AG20443 (cell line): ENCODE measurements at regions not wholly inside any gene's neighbourhood (a gene's known extent, or its start where the extent isn't known, plus 50 kb on each side); places are given as distances from the start of the nearest gene placed in this dataset.
"Not testable (repeated sequence)": the region's sequence is repeated elsewhere in the genome, so short reads cannot be mapped to it uniquely, and the experiment has no call there.

Experiments used
- DNase-seq: peaks from one replicate; pipeline ENCODE4 v3.0.0; 2012; ENCODE audit warnings: low spot score, mixed read lengths

DNA sequence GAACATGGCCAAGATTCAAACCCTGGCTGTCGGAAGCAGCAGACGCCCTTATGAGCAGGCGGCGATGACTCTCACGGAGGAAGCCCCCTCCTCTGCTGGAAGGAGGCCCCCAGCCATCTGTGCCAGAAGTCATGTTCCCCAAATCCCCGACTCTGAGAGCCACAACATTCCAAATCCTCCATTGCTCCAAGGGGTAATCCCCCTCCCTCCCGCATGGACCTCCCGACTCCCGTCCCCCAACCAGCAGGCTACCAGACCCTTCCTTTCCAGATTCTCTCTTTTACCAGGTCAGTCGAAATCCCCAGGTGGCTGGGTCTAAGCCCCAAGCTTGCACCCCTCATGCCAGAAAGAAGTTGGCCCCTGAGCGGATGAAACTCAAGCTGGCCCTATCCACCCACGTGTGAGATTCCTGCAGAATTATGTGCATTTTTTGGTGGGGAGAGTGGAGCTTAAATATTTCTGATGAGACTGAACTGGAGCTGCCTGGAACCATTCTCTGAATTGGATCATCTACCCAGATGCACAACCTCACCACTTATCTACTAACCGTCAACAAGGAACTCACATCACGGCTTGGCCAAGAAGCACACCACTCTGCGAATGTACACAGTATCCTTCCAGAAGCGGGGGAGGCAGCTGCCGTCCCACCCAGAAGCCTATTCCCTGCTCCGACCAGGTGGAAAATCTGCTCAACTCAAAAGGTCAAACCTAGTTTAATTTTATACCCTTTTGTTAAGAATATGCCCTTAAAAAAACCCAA lies 283.5 kb downstream of the C16orf95 start:
- no peak for DNase-seq

DNA sequence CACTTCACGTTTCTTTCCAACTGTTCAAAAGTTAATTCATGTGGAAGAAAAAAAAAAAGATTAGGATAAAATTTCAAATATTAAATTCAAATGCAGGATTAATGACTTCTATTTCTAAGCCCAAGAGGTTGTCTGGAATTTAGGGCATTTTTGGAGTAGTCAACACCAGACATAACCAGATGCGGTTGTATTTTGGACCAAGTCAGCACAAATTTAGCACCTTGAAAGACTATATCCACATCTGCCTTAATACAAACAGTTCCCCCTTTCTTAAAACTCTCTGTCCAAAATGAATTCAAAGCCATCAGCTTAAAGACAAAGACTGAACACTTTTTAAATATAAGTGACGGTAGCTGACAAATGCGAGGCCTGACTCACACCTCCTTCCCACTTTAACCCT lies 282.9 kb downstream of the C16orf95 start:
- DNase-seq, result no peak

DNA sequence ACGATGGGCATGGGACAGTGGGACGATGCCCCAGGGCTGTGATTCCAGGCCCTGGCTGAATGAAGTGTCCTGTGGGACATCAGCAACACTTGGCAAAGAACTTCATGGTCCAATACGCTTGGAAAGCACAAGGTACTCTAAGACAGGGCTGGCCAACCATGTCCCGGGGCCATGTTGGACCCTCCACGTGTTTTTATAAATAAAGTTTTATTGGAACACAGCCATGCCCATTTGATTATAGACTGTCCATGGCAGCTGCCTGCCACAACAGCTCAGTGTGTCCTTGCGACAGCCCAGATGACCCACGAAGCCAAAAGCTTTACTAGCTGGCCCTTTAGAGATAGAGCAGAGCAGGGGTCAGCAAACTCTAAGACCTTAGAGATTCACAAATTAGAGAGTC lies 282.1 kb downstream of the C16orf95 start:
- no peak for DNase-seq

DNA sequence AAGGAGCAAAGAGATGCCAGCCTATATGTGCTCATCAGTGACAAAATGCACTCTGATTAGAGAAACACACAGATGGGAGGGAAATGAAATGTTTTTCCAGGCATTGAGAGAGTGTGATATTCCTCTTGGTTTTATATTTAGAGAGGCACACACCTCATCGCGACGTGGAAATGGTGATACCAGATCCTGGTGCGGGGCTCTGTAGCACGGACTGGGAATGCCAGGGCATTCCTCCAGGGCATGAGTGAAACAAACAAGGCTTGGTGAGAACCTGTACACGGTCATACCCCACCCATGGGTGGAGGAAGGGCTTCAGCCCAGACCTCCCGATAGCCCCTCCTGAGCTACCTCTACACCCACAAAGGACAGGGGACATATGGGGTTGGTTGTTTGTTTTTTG lies 280.2 kb downstream of the C16orf95 start:
- no peak for DNase-seq

DNA sequence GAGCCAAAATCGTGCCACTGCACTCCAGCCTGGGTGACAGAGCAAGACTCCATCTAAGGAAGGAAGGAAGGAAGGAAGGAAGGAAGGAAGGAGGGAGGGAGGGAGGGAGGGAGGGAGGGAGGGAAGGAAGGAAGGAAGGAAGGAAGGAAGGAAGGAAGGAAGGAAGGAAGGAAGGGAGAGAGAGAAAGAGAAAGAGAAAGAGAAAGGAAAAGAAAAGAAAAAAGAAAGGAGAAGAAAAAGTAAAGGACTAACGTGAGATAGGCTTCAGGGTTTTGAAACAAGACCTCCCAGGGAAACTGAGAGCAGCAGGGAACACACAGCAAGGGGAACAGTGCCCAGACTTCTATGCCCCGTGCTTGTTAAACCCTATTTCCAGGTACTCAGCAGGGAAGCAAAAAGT lies 278.7 kb downstream of the C16orf95 start:
- DNase-seq, result not testable (repeated sequence)

DNA sequence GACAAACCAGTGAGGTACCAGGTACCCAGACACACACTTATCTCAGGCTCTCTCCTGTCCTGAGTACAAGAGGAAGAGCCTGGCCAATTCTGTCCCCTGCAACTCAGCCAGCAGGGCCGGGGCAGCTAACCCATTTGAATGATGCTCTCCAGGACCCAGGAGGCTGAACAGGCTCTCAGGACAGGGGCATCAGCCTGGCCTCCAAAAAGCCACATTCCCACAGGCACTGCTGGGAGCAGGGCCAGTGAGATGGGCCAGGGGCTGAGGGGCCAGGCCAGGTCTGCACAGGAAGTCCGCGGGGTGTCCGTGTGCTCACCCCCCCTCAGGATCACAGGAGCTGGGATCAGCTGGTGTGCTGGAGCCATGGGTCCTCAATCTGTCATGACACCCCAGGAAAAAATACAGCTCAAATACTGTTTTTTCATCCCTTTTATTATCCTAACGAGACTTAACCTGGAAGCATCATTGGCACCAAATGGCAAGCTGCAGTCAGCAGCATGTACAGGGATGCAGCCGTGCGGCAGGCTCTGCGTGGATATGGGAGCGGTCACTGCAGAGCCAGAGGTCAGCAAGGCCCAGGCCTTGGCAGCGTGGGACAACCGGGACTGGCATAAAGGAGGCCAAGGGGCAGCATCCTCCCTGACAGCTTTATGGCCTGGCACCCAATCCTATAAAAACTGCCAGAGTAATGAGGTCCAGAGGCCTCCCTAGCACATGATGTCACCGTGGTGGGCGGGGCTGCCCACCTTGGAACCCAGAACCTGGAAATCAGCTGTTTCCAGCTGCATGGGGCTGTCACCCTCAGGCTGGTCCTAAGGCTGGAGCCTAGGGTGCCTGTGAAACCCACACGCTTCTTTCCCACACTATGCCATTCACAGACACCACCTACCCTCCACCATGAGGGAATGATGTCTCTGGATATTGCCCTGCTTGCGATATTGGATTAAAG lies 276.7 kb downstream of the C16orf95 start:
- DNase-seq, result no peak

DNA sequence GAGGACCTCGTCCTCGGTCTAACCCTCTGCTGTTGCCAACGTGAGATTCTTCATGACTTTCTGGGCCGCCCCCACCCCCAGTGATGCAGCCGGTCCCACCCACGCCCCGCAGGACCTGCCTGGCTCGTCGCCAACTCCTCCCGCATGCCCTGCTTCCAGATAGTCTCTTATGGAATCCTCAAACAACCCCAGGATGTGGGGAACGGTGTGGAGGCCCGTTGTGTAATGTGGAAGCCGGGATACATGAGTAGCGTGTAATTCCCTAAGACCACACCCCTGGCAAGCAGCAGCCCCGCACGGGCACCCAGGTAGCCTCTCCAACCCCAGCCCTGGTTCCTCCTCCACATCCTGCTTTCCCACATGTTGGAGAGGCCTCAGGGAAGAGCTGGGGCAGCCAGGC lies 275.9 kb downstream of the C16orf95 start:
- no peak for DNase-seq

DNA sequence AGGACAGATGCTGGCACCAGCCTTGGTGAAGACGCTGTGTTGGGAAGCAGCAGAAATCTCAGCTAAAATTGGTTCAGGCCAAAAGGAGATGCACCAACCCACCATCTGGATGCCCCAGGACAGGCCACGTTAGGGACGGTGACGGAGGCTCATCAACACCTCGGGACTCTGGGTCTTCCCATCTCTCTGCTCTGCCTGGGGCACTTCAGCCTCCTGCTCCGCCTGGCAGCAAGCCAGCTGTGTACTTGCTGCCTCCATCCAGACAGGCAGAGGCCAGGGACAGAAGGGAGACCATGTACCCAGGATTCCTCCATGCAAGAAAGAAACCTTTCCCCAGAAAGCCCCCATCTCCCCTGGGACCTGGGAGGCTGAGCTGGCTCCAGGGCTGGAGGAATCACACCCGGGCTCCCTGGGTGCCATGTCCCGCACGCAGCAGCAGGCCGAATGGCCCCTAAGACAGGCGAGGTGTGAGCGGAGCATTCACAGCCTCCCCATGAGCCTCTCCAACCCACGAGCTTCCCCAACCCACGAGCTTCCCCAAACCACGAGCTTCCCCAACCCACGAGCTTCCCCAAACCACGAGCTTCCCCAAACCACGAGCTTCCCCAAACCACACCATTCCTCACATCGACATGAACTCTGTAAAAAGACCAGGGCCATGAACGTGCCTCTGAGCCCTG lies 274.5 kb downstream of the C16orf95 start:
- no peak for DNase-seq

DNA sequence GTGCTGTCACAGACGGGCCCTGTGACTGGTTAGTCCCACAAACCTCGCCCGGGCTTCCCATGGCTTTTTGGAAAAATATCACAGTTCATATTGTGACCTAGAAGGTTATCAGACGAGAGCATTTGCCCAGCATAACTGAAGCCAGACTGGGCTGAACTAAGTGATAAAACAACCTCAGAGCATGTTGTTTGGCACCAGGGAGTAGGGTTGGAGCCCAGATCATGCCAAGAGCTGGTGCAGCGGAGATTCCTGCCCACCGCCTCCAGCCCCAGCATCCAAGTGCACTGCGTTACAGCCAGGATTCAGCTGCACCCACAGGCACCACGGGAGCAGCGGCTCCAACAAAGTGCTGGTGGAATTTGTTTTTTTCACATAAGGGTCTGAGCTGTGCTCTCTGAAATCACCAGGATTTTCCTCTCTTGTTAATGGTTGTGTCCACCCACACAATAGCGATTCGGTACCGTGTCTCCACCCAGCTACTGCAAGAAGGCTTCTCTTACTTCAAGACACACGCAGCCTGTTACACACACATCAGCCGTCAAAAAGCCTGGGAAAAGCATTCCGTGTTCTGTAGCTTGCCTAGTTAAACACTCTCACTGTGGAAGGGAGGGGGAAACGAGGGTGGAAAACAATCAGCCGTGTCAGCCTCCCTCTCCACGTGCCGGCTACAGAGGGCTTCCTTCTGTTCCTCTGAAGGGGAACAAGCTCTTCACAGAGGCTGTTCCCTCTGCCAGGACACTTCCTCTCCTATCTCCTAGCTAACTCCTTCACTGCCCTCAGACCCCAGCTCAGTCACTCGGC lies 273.8 kb downstream of the C16orf95 start:
- peak; percentile 44 for DNase-seq

DNA sequence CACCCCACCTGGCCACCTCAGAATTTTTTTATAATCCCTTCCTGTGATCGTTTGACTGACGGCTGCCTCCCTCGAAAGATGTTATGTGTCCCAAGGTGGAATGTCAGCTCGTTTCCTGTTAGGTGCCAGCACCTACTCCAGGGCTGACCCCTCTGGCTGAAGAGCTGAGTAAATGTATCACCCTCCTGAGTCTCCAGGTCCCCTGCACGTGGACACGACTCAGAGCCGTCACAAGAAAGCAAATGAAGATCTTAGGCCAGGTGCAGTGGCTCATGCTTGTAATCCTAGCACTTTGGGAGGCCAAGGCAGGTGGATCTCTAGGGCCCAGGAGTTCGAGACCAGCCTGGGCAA lies 273.2 kb downstream of the C16orf95 start:
- DNase-seq, result no peak

DNA sequence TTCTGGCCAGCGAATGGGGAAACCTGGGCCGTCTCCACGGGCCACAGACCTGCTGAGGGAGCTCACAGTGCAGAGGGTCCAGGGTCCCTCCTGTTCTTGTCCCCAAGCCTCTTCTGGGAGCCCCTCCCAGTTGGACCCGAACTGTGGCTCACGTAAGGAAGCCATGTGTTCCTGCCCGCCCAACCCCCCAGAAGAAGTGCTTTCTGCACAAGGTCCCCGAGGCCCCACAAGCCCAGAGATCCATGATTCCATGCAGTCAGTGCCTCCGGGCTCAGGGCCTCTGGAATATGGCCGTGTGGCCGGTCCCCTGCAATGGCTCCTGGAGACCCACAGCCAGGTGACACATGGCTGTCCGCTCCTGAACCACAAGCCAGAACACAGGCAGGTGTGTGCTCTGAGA lies 272.4 kb downstream of the C16orf95 start:
- DNase-seq, result no peak

DNA sequence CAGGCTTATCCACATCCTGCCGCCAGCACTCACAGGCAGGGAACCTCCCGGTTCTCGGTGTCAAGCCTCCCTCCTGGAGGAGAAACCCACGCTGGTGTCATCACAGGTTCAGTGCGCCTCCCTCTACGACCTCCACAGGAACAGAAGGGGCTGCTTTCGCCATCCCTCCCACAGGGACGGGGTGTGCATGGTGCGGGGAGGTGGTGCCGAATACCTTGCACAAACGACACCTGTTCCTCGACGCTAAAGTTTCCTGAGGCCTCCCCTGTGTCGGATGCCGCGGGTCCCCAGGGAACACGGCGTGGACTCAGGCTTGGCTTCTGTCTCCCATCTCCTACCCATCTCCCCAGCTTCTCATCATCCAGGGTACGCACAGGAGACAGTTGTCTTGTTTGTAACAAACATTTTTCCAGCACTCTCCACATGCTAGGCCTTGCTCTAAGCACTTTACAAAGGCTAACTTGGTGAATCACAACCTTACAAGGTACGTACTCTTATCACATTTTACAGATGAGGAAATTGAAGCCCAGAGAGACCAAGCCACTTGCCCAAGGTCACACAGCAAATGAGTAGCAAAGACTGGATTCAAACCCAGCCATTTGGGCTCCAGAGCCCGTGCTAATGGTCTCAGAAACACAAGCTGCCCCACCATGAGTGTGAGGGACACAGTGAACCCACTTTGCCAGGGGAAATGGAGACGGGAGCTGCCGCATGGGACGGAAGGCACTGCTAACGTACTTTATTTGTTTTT lies 271.6 kb downstream of the C16orf95 start:
- no peak for DNase-seq

DNA sequence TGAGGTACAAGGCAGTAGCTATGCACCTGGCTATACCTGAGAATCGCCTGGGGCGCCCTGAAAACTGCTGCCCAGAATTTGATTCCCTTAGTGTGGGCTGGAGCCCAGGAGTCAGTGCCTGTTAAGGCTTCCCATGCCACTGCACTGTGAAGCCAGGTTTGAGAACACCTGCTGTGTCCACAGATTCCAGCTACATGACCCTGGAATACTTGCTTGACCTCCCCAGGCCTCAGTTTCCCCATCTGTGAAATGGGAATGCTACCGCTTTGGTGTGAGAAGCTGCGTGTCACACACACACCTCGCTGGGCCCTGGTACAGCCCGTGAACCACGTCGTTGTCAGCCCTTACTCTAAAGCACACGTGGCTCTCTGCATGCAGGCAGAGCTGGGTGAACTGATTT lies 271.0 kb downstream of the C16orf95 start:
- DNase-seq, result no peak

DNA sequence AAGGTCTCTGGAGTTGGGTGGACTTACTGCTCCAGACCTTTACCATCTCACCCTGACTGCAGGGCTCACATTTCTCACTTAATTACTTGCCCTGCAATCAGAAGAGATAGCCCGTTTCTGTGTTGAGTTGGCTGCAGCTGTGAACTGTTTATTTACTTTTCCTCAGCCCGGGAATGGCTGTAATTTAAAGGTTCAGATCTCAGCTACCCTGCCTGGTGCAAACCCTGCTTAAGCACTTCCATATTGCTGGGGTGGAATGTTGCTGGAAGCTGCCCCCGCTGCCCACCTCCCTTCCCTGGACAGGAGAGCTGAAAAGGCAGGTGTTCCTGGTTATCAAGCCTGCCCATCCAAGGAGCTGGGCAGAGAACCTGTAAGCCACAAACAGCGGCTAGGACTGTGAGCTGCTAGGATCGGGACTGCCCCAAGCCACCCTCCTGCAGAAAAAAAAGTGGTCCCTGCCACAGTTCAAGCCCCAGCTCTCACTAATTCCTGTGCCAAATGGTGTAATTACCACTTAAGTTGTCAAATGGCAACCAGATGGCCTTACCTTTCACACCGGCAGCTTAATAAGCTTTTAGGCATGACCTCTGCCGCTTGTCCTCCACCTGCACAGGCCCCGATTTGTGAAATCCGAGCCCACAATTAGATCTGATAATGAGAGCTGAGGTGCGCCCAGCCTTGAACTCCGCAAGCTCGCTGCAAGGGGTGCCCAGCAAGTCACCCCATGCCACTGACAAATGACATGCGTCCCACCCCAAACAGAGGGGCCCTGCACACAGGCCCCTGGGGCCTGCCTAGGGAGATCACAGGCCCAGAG lies 269.8 kb downstream of the C16orf95 start:
- DNase-seq, result no peak

DNA sequence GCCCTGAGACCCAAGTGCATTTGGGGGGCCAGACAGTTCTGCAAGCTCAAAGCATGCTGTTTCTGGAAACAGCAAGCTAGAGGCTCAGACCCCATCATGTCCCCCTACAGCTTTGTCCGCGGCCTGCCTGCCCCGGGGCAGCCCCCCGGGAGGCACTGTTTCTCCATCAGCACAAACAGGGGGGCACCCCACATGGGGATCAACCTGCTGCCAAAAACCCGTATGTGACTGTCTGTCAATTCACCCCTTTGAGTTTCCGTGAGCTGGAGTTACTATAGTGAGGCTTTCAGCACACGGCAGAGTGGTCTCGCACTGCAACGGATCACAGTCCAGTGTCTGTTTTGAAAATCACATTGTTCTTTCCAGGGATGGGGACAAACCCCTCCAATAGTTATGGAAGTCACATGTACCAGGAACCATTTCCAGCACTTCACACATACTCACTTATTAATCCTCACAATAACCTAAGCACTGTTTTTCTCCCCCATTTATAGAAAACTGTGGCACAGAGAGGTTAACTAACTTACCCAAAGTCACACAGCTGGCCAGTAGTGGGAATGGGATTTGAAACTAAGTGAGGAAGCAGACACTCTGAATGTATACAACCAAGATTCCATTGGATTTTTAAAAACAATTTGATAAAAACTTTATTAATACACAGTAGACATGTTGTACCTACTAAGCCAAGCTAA lies 269.0 kb downstream of the C16orf95 start:
- no peak for DNase-seq

DNA sequence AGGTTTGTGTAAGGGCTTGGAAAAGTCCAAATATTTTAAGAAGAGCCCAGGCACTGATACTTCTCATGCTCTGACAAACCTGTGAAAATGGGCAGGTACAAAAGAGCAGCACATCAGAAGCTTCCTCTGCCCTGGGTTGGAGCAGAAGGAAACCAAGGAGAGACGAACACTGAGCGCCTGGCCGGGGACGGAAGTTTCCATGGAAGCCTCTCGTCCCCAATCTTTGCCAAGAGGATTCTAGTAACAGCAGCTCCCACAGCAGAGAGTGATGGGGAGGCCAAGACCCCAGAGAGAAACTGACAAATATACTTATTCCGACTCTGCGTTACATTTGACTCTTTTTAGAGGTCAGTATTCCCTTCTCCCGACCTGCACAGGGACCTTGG lies 268.5 kb downstream of the C16orf95 start:
- no peak for DNase-seq

DNA sequence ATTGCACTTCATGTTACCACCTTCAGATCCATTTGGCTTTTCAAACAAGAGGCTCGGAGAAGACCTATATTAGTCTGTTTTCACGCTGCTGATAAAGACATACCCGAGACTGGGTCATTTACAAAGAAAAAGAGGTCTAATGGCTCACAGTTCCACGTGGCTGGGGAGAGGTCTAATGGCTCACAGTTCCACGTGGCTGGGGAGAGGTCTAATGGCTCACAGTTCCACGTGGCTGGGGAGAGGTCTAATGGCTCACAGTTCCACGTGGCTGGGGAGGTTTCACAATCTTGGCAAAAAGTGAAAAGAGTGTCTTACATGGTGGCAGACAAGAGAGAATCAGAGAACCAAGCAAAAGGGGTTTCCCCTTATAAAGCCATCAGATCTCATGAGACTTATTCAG lies 268.0 kb downstream of the C16orf95 start:
- DNase-seq, result not testable (repeated sequence)

DNA sequence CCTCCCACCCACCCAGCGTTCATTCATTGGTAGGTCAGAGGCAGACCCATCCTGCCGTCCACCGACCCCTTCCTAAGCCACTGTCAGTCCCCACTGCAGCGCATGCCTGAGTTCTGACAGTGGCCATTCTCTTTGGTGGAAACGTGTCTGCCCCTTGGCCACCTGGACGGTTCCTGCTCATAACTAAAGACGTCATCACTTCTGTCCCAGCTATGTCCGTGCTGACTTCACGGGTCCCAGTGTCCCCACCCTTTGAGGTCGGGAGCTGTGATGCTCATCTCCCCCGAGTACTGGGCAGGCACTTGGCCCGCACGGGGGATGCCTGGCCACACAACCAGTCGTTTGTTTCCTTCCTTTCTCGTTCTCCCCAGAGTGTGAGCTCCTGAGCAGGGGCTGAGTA lies 267.1 kb downstream of the C16orf95 start:
- DNase-seq, result no peak

DNA sequence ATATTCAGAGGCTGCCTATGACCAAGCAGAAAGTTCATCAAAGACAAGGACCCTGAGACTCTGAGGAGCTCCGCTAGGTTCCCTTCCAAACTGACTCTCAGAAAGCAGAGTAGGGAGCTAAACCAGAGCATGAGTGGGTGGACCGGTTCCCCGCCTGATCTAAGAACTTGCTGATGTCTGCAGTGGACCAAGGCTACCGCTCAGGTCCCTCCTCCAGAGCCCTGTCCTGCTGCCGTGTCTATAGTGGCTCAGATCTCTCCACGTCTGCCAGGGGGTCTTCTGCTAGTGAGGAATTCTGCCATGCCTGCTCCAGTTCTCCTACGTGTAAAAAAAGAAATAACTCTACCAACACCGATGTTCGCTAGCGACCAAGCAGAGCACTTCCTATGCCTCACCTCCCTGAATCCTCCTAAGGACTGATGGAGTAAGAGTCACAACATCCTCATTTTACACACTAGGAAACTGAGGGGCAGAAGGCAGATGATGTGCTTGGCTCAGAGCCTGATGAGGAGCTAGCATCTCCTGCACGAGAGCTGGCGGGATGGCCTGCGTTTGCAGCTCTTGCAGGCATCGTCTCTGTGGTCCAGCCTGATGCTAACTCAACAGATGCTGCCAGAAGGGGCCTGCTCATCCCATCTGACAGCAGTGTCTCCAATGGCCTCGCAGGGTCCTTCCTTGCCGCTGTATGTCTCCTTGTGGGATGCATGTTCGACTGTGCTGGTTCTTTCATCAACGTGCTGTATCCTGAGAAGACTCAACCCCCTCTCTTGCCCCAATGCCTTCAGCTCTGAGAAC lies 265.5 kb downstream of the C16orf95 start:
- no peak for DNase-seq
